ENCODE measurements at regions not wholly inside any gene's neighbourhood (a gene's known extent, or its start where the extent isn't known, plus 50 kb on each side); places are given as distances from the start of the nearest gene placed in this dataset.

- TF ChIP-seq PKNOX1 (IDR thresholded peaks at IDR 0.05) = no peak
- no peak for TF ChIP-seq SUZ12 (IDR thresholded peaks at IDR 0.05)
- TF ChIP-seq ELF4 (IDR thresholded peaks at IDR 0.05) = no peak
- TF ChIP-seq FOXA1 (IDR thresholded peaks at IDR 0.05) = no peak
- TF ChIP-seq FOXM1 (IDR thresholded peaks at IDR 0.05; ENCODE audit: borderline replicate concordance) = no peak
- TF ChIP-seq SP1 (IDR thresholded peaks at IDR 0.05) = no peak
- TF ChIP-seq HDGF (IDR thresholded peaks at IDR 0.05; ENCODE audit: borderline replicate concordance) = no peak
- no peak for TF ChIP-seq NFRKB (IDR thresholded peaks at IDR 0.05)
- TF ChIP-seq FOXK2 (IDR thresholded peaks at IDR 0.05) = no peak
- TF ChIP-seq ARNT (IDR thresholded peaks at IDR 0.05) = no peak
- no peak for TF ChIP-seq TARDBP (IDR thresholded peaks at IDR 0.05)
Measured at GRCh38 chr4:111979921-111980320, 165.3 kb upstream of the FAM241A start.

Data from HEK293T (cell line).